ENCODE measurements at regions not wholly inside any gene's neighbourhood (a gene's known extent, or its start where the extent isn't known, plus 50 kb on each side); places are given as distances from the start of the nearest gene placed in this dataset.

GRCh38 chr13:55418095-55418494, 1722.6 kb upstream of the PRR20A start:
- no peak for DNase-seq (ENCODE audit: low read depth, low spot score)

More at GRCh38 chr13:55418095-55418494, 1722.6 kb upstream of the PRR20A start:
- TF ChIP-seq EZH2 (IDR thresholded peaks at IDR 0.05; ENCODE audit: borderline replicate concordance, low read depth, low read length, severe bottlenecking) (no peak), GATA2 (IDR thresholded peaks at IDR 0.05; ENCODE audit: insufficient read depth, insufficient read length, low read depth, low read length) (no peak), MYC (IDR thresholded peaks at IDR 0.05; ENCODE audit: low read depth, low read length) (no peak), POLR2A (IDR thresholded peaks at IDR 0.05; ENCODE audit: low read depth, low read length) (no peak), MAX (IDR thresholded peaks at IDR 0.05; ENCODE audit: insufficient read depth, insufficient read length) (no peak), JUN (IDR thresholded peaks at IDR 0.05; ENCODE audit: borderline replicate concordance, insufficient read depth, insufficient read length, low read depth) (no peak), POLR2AphosphoS5 (IDR thresholded peaks at IDR 0.05; ENCODE audit: insufficient read depth, low read depth, low read length) (no peak), FOS (IDR thresholded peaks at IDR 0.05; ENCODE audit: borderline replicate concordance, insufficient read depth, low read length) (no peak), CTCF (IDR thresholded peaks at IDR 0.05; ENCODE audit: extremely low read depth in 1 of 2, insufficient read depth in 1 of 2, low read depth in 1 of 2, low read length in 2 of 2) (no peak)
- ChIA-PET POLR2A (no interaction called here), CTCF (no interaction called here)
- no peaks in the 10 kb centered on the region for H3K4me1 ChIP-seq (ENCODE audit: control insufficient read depth, extremely low read depth, insufficient read depth, low read length)
- no peaks in the 10 kb centered on the region for H4K20me1 ChIP-seq (replicated peaks; ENCODE audit: control insufficient read depth, extremely low read depth, insufficient read depth, low read length)
- H3K27ac ChIP-seq (ENCODE audit: insufficient read depth, low read depth, low read length) = no peak overlapping the region
- H3K4me3 ChIP-seq (replicated peaks in 1 of 3; ENCODE audit: insufficient read depth in 1 of 3, low read depth in 1 of 3, low read length in 3 of 3) = no peak overlapping the region
- BruUV-seq (replicated peaks) = no TSS peak
- intact Hi-C loops (cut with micrococcal nuclease) = no loop called here
- no peak overlapping the region for H3K9ac ChIP-seq (replicated peaks; ENCODE audit: extremely low read depth, insufficient read depth, low read length)
- FAIRE-seq = no peak
- dilution Hi-C loops (cut with MboI; ENCODE audit: extremely low pct_ligation_motif_present, low sequenced_read_pairs) = no loop called here
- no peak overlapping the region for H2AFZ ChIP-seq (ENCODE audit: low read depth, low read length)
- no peaks in the 10 kb centered on the region for H3K36me3 ChIP-seq (ENCODE audit: control insufficient read depth in 2 of 2, extremely low read depth in 1 of 2, insufficient read depth in 2 of 2, low read length in 2 of 2)
- H3K27me3 ChIP-seq (ENCODE audit: control insufficient read depth in 2 of 2, insufficient read depth in 2 of 2, low read length in 2 of 2) = no peaks in the 10 kb centered on the region
- H3K9me1 ChIP-seq (replicated peaks; ENCODE audit: control insufficient read depth, extremely low read depth, insufficient read depth, low read length) = no peaks in the 10 kb centered on the region
- no peak overlapping the region for H3K4me2 ChIP-seq (ENCODE audit: insufficient read depth, low read length)
- H3K79me2 ChIP-seq (ENCODE audit: control insufficient read depth, insufficient read depth, low read length) = no peaks in the 10 kb centered on the region
- peaks cover 2% of the 10 kb centered on the region for H3K9me3 ChIP-seq (replicated peaks; ENCODE audit: control insufficient read depth, insufficient read depth, low read length)
